Gastroesophageal sphincter (tissue), 3 donors: ENCODE measurements at regions not wholly inside any gene's neighbourhood (a gene's known extent, or its start where the extent isn't known, plus 50 kb on each side); places are given as distances from the start of the nearest gene placed in this dataset.

Experiments
- CTCF ChIP-seq, 4 experiments: fragments of 200-600 bp in 2 of 4; fragments of 450-650 bp in 2 of 4; sonication (generic) in 1 of 4; IDR thresholded peaks; one replicate each; pipeline ENCODE4 v1.5.1; 2017 to 2019; ENCODE audit warnings: antibody characterized with exemption in 4 of 4, mild to moderate bottlenecking in 2 of 4, moderate library complexity in 2 of 4
- EP300 ChIP-seq: sonication (generic); formaldehyde crosslinking; IDR thresholded peaks from one replicate; pipeline ENCODE4 v1.6.1; 2017; ENCODE audit warnings: antibody characterized with exemption, mild to moderate bottlenecking
- POLR2A ChIP-seq, 2 donors: fragments of 450-650 bp; IDR thresholded peaks; one replicate each; pipeline ENCODE4 v1.6.1; 2017; ENCODE audit warnings: antibody characterized with exemption in 2 of 2, mild to moderate bottlenecking in 2 of 2, moderate library complexity in 1 of 2
- POLR2AphosphoS5 ChIP-seq: sonication (generic); formaldehyde crosslinking; IDR thresholded peaks from one replicate; pipeline ENCODE4 v1.6.1; 2017; ENCODE audit warnings: antibody characterized with exemption

DNA sequence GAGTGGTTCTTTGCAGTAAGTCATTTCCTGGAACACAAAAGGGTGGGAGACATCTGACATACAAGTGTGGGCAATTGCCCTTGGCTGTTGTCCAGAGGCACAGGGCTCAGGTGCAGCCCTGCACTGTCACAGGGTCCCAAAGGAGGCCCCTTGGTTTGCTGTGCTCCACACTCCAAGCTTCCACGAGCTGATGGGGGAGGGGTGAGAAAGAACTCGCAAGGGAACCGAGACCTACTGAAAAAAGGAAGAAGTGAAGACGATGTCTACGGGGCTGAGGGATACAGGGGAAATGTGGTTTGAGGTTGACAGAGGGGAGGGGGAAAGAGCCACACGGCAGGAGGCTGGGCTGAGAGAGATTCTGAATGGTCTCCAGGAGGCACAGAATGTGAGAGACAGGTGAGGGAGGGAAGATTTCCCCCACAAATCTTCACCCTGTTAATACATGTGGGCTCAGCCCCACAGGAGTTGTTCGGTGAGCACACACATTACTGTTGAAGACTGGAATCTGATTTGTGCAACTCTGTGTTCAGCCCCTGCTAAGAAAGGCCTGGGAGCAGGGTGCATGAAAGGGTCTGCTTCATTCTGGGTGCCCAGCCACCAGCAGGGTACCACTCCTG lies 123.4 kb downstream of the LY86 start:
- TF ChIP-seq POLR2AphosphoS5 = no peak
- TF ChIP-seq POLR2A (IDR thresholded peaks at IDR 0.05) = no peak
- TF ChIP-seq CTCF (IDR thresholded peaks at IDR 0.05) = no peak
- TF ChIP-seq EP300 = no peak
